ENCODE measurements at regions not wholly inside any gene's neighbourhood (a gene's known extent, or its start where the extent isn't known, plus 50 kb on each side); places are given as distances from the start of the nearest gene placed in this dataset.

DNA sequence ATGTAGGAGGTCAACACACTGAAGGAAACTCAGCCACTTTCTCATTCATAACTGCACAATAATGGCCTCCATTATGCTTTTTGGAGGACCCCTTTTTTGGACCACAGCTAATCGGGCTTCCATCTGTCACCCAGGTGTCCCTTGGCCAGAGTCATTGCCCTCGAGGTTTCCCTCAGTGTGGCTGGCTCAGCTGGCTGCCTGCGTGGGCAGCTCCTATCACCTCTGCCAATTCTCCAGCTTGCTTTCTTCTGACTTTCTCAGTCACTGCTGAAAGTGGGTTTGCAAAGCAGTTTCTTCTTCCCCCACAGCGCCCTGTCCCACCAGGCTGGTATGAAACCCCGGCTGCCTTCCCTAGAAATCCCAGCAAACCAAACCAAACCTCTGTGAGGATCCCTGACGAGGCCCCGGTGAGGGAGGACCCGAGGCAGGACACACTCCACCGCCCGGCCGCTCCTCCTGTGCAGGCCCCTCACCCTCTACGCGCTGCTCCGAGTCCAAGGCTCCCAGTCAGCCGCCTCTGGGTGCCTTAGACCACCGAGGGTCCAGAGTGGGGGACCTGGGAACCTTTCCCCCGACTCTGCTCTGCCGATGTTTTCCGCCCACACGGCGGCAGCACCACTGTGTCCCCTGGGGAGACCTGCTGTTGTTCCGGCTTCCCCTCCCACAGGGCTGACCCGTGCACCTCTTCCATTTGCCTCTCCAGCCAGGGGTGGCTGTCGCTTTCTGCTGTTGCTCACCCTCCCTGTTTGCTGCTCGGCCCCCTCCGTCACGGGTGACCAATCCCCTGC is 109.5 kb downstream of the TENT4A start:
- TF ChIP-seq CTCF (IDR thresholded peaks at IDR 0.05; ENCODE audit: low read depth, low read length): peak; percentile 76
- no peaks in the 10 kb centered on the region for H3K27me3 ChIP-seq (ENCODE audit: insufficient read depth, low read depth, severe bottlenecking)
- peak; percentile 75 for DNase-seq
- H3K36me3 ChIP-seq: no peaks in the 10 kb centered on the region
- H3K4me3 ChIP-seq (ENCODE audit: low read depth, low read length): peak overlapping the region; percentile 20
- peak overlapping the region; percentile 65 for H3K27ac ChIP-seq
- peaks cover 10% of the 10 kb centered on the region for H3K9me3 ChIP-seq (ENCODE audit: severe bottlenecking)

GRCh38 chr5:6823996-6824395 is 110.8 kb downstream of the TENT4A start:
- Histone ChIP-seq H3K27ac (no peak overlapping the region), H3K36me3 (no peaks in the 10 kb centered on the region), H3K9me3 (ENCODE audit: severe bottlenecking) (peaks cover 10% of the 10 kb centered on the region), H3K27me3 (ENCODE audit: insufficient read depth, low read depth, severe bottlenecking) (no peaks in the 10 kb centered on the region), H3K4me3 (ENCODE audit: low read depth, low read length) (no peak overlapping the region)
- no peak for DNase-seq
- TF ChIP-seq CTCF (IDR thresholded peaks at IDR 0.05; ENCODE audit: low read depth, low read length): no peak

GRCh38 chr5:6825678-6826244 is 112.5 kb downstream of the TENT4A start:
- Histone ChIP-seq H3K27me3 (ENCODE audit: insufficient read depth, low read depth, severe bottlenecking) (no peaks in the 10 kb centered on the region), H3K4me3 (ENCODE audit: low read depth, low read length) (no peak overlapping the region), H3K9me3 (ENCODE audit: severe bottlenecking) (peaks cover 10% of the 10 kb centered on the region), H3K27ac (no peak overlapping the region), H3K36me3 (no peaks in the 10 kb centered on the region)
- no peak for DNase-seq
- no peak for TF ChIP-seq CTCF (IDR thresholded peaks at IDR 0.05; ENCODE audit: low read depth, low read length)

- Histone ChIP-seq H3K27me3 (ENCODE audit: insufficient read depth, low read depth, severe bottlenecking) (no peaks in the 10 kb centered on the region), H3K27ac (no peak overlapping the region), H3K4me3 (ENCODE audit: low read depth, low read length) (no peak overlapping the region), H3K36me3 (no peaks in the 10 kb centered on the region), H3K9me3 (ENCODE audit: severe bottlenecking) (peaks cover 10% of the 10 kb centered on the region)
- no peak for DNase-seq
- no peak for TF ChIP-seq CTCF (IDR thresholded peaks at IDR 0.05; ENCODE audit: low read depth, low read length)
Observed at GRCh38 chr5:6826756-6827155, 113.5 kb downstream of the TENT4A start.

DNA sequence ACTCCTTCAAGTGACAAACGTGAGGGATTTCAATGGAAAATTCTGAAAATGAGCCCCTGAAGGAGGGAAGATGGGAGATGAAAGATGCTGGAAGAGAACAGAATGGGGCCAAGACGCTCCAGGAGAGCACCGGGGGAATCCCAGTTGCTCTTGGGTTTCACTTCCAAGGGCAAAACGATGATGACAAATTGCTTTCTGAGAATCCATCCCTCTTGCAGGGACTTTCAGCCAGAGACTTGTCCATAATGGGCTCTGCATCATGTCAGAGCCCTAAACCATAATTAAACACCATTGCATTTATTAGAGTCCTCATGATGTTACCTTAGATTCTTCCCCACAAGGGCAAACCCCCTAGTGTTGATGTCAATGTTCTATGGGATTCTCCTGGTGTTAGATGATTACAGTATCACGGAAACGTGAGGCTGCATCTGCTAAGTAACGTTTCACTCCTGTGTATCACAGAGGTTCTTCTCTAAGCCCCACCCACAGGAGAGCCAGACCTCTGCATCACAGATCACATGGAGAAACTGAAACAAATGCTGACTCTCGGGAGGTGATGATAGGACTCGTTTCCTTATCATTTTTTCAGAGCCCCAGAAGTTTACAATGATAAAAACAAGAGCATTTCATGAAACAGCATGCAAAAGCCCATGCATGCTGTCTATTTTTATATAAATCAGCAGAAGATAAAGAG is 114.4 kb downstream of the TENT4A start:
- Histone ChIP-seq H3K9me3 (ENCODE audit: severe bottlenecking) (peaks cover 10% of the 10 kb centered on the region), H3K4me3 (ENCODE audit: low read depth, low read length) (no peak overlapping the region), H3K36me3 (no peaks in the 10 kb centered on the region), H3K27me3 (ENCODE audit: insufficient read depth, low read depth, severe bottlenecking) (no peaks in the 10 kb centered on the region), H3K27ac (no peak overlapping the region)
- TF ChIP-seq CTCF (IDR thresholded peaks at IDR 0.05; ENCODE audit: low read depth, low read length): no peak
- no peak for DNase-seq
